A172 (cell line): ENCODE measurements at regions not wholly inside any gene's neighbourhood (a gene's known extent, or its start where the extent isn't known, plus 50 kb on each side); places are given as distances from the start of the nearest gene placed in this dataset.

Source experiments
- DNase-seq: peaks from one replicate; pipeline ENCODE4 v3.0.0-alpha.2; 2015; ENCODE audit warnings: low spot score

- DNase-seq: no peak
Observed at GRCh38 chr12:13595536-13596443, 385.6 kb downstream of the GRIN2B start.

DNA sequence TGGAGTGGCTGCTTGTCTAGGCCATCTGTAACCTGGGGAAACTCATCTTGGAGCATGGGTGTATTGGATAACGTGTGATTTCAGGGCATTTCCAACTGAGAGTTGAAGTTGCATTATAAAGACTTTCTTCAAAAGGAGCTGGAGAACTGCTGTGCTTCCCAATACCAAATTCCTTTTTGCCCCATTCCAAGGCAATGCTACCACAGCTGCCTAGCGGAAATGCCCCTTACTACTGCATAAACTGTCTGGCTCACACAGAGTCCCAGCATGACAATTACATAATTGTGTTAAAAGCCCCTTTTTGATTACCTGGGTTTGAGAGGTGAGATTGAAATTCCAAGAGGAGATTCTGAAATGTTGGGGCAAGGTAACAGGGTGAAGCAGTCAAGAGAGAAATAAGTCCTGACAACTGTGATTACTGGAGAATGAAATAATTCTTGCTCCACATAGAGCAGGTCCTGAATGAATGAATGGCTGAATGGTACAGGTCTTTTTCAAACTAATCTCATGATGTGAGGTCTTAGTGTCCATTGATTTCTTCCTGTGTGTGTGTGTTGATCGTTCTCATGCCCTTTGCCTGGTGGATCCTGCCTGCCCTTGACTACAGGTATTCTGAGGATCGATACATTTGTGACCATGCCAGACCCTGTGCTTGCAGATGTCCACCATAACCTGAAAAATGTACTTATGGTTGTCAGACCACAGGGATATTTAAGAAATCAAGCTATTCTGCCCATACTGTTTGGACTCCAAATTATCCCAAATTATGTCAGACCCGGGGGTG is 386.5 kb downstream of the GRIN2B start:
- DNase-seq: no peak

- no peak for DNase-seq
Observed at GRCh38 chr12:13592063-13592942, 389.1 kb downstream of the GRIN2B start.

DNA sequence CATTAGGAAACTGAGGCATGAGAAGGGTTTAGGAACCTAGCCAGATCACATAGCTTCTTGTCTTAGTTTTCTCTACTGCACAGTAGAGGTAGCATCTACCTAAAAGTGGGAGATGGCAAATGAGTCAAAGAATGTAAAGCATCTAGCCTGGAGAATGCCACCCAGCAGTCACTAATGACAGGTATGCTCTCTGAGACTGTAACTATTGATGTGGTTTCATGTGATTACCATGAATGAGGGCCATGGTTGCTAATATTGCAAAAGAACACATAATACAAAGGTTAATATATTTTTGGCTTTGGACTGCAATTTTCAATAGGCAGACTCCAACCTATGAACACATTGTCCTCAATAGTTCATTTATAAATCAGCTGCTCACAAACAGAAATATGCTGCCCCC is 389.9 kb downstream of the GRIN2B start:
- DNase-seq: no peak

- no peak for DNase-seq
Observed at GRCh38 chr12:13591059-13591458, 390.3 kb downstream of the GRIN2B start.

GRCh38 chr12:13588574-13588973 is 392.0 kb downstream of the EMP1 start:
- DNase-seq: no peak

DNA sequence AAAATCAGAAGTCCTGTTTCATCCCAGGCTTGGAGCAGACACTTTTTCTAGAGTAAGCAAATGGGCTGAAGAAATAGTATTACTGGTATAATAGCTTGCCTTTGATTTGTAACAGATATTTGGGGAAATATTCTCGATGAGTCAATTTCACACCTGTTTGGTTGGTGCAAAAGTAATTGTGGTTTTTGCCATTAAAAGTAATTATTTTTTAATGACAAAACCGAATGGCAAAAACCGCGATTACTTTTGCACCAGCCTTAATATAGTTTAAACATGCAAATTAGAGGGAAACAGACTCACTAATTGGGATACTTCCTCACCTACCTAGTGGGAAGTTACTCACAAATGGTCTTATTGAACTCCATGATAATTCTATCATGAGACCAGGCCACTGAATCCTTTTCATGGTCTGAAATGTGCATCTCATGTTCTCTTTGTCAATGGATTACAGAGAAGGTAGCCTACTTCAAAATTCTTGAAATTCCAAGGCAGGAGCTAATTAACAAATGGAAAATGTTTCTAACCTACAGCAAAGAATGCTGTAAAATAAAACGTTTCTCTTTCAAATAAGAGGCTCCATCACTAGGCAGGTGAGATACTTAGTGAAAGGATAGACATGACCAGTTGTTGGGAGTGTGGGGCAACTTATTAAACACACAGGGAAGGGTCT is 391.3 kb downstream of the EMP1 start:
- DNase-seq: no peak

- no peak for DNase-seq
Observed at GRCh38 chr12:13586361-13586760, 389.8 kb downstream of the EMP1 start.

DNA sequence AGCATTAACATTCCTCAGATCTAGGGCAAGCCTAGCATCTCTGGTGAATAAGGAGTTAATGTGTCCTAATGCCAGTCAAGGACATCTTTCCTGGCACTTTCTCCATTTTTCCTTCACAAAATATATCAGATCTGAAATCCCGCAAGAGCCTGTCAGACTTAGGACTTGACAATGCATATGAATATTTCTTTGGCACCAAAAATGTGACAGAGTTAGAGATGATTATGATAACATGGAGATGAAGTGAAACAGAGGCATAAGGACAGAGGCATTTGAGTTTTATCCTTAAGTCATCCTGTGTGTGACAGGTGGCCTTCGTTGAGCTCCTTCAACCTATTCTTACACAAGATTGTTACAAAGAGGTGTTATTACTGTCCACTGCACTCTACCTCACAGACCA is 388.0 kb downstream of the EMP1 start:
- no peak for DNase-seq

DNA sequence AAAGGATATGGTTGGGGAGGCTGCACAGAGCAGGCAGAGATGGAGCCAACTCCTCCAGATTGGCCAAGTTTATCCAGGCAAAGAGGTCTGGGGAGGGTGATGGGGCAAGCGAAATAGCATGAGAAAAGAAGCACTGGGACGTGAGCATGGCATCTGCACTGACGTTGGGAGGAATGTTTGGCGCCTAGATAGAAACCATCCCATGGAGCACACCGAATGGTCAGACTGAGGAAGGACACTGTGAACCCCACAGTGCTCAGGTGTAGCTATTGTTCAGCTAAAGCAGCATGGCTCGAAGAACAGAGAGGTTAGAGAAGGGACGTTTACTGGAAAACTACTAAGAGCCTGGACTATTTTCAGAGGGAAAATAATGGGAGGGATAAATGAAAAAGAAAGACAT is 387.1 kb downstream of the EMP1 start:
- DNase-seq: no peak

GRCh38 chr12:13582421-13582820 is 385.9 kb downstream of the EMP1 start:
- no peak for DNase-seq

DNA sequence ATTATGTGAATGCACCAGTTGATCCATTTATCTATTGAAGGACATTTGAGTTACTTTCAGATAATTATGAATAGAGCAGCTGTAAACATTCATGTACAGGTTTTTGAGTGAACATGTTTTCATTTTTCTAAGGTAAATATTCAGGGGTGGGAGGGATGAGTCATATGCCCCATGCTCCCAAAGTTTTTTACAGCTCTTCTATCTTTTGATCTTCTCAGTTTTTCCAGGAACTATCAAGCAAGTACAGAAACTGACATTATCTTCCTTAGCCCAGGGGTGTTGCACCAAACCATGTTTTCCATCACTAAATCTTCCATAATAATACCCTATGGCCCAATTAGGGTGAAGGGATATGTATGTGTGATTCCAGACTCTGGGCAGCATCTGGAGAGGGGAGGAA is 384.5 kb downstream of the EMP1 start:
- no peak for DNase-seq

GRCh38 chr12:13580206-13580605 is 383.7 kb downstream of the EMP1 start:
- DNase-seq: no peak

- no peak for DNase-seq
Observed at GRCh38 chr12:13576935-13577500, 380.5 kb downstream of the EMP1 start.

- DNase-seq: peak; percentile 28
Observed at GRCh38 chr12:13573698-13574321, 377.3 kb downstream of the EMP1 start.

DNA sequence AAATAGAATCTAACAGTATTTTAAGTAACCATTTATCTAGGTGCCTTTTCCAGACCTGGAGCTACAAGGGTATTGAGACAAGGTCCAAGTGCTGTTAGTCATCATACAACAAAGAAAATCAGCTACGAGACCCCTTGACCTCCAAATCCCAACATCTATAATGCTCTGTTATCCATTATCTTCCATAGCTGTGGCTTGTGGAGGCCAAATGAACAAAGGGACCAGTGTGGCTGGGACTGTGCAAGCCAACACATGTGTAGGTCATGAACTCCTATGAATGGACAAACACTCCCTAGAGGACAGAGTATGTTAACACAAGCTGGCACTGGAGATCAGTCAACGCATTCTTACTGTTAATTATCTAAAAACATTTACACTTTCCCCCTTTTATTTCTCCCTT is 374.5 kb downstream of the EMP1 start:
- DNase-seq: no peak

DNA sequence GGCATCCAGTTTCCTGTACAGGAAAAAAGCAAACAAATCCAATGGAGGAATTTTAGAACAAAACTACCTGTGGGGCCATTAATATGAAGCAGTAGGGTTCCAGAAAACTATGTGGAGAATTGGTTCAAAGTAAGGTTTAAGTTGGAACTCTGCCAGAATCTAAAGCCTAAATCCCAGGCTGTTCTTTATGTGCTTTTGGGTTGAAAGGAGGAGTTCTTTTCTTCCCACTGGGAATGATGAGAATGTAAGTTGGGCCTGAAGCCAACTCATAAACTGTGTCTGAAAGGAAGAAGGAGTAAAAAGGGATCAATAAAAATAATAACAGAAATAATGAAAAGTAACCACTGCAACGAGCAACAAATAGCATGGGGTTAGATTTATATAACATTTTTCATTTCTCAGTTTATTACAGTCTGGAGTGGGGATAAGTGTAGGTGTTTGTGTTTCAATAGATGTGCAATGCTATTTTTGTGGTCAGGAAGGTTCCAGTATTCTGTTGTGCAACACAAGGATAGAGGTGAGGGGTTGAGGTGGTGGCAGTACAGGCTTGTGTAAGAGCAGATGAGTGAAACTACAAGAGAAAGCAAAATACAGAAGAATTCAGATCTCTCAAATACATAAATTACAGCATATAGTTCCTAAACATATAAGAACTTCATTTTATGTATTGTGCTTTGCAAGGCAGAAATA is 373.6 kb downstream of the EMP1 start:
- DNase-seq: no peak

- DNase-seq: no peak
Observed at GRCh38 chr12:13566292-13566691, 369.8 kb downstream of the EMP1 start.

- no peak for DNase-seq
Observed at GRCh38 chr12:13564266-13564810, 367.8 kb downstream of the EMP1 start.

- DNase-seq: no peak
Observed at GRCh38 chr12:13563743-13564125, 367.2 kb downstream of the EMP1 start.
